ENCODE measurements at regions not wholly inside any gene's neighbourhood (a gene's known extent, or its start where the extent isn't known, plus 50 kb on each side); places are given as distances from the start of the nearest gene placed in this dataset.

- FAIRE-seq (no peak), DNase-seq (ENCODE audit: extremely low read depth in 1 of 4, low spot score in 3 of 4) (no peak), ATAC-seq (no peak)
- H3K27me3 ChIP-seq (ENCODE audit: control insufficient read depth in 2 of 2, insufficient read depth in 2 of 2, low read length in 2 of 2), result no peaks in the 10 kb centered on the region
- H3K9ac ChIP-seq (ENCODE audit: insufficient read depth in 1 of 2, low read depth in 2 of 2, low read length in 2 of 2), result no peak overlapping the region
- WGBS (ENCODE audit: insufficient coverage, low coverage, missing lambda C conversion rate), result 0% methylated on average over 2 of the region's 2 CpGs
- CTCF ChIA-PET (ENCODE audit: low intra/inter-chr PET ratio), result no interaction called here
- no peaks in the 10 kb centered on the region for H3K4me1 ChIP-seq (replicated peaks in 1 of 2; ENCODE audit: control insufficient read depth in 2 of 2, insufficient read depth in 2 of 2, low read length in 2 of 2)
- BruUV-seq (replicated peaks), result no TSS peak
- TF ChIP-seq SRSF7 (optimal IDR thresholded peaks at IDR 0.05; ENCODE audit: low read depth, low read length), result no peak
- no peak for TF ChIP-seq BACH1 (tag; IDR thresholded peaks at IDR 0.05)
- TF ChIP-seq CHD2 (IDR thresholded peaks at IDR 0.05; ENCODE audit: low read depth, low read length), result no peak
- no peak for TF ChIP-seq ZBTB49 (CRISPR knock-in tag; IDR thresholded peaks at IDR 0.05; ENCODE audit: borderline replicate concordance)
- TF ChIP-seq ZNF316 (IDR thresholded peaks at IDR 0.05), result no peak
- no peak for TF ChIP-seq TAL1 (IDR thresholded peaks at IDR 0.05)
- TF ChIP-seq EGR1 (conservative IDR thresholded peaks at IDR 0.05), result no peak
- no peak for TF ChIP-seq TCFL5 (CRISPR knock-in tag; conservative IDR thresholded peaks at IDR 0.05)
- no peak for TF ChIP-seq RFX5 (IDR thresholded peaks at IDR 0.05; ENCODE audit: low read depth, low read length)
- TF ChIP-seq RNF219 (CRISPR knock-in tag; IDR thresholded peaks at IDR 0.05), result no peak
- H4K20me1 ChIP-seq (replicated peaks; ENCODE audit: control insufficient read depth, insufficient read depth, low read length), result no peaks in the 10 kb centered on the region
- intact Hi-C loops (cut with micrococcal nuclease), result no loop called here
- no peaks in the 10 kb centered on the region for H3K9me1 ChIP-seq (ENCODE audit: control insufficient read depth, insufficient read depth, low read length)
- no peak overlapping the region for H3K27ac ChIP-seq (ENCODE audit: extremely low read depth, low read depth, low read length)
- H3K36me3 ChIP-seq (ENCODE audit: control insufficient read depth, insufficient read depth, low read length), result no peaks in the 10 kb centered on the region
- no peak overlapping the region for H3K4me2 ChIP-seq (ENCODE audit: insufficient read depth, low read length)
- no peak overlapping the region for H3K4me3 ChIP-seq
- no peaks in the 10 kb centered on the region for H3K79me2 ChIP-seq (ENCODE audit: control insufficient read depth, insufficient read depth, low read length)
- POLR2A ChIA-PET, result no interaction called here
- H3K9me3 ChIP-seq (replicated peaks; ENCODE audit: control insufficient read depth, insufficient read depth, low read depth, low read length), result no peaks in the 10 kb centered on the region
- no peak overlapping the region for H2AFZ ChIP-seq (ENCODE audit: low read depth, low read length)
- in situ Hi-C loops (cut with MboI), result no loop called here
Observed at GRCh38 chr3:6182909-6183308, 678.0 kb upstream of the GRM7 start.
